A673 (cell line): ENCODE measurements at regions not wholly inside any gene's neighbourhood (a gene's known extent, or its start where the extent isn't known, plus 50 kb on each side); places are given as distances from the start of the nearest gene placed in this dataset.

Experiments used
- BruUV-seq: library from RNA; stranded (reverse); fragments of 400-500 nt; replicated peaks from 2 replicates; lab custom pipeline; 2021; lab: Mats Ljungman, UMichigan
- CTCF ChIA-PET: fragments of 300-600 bp; sonication (Branson Sonifier 250); formaldehyde crosslinking; loops from one replicate; lab custom pipeline; 2022; ENCODE audit warnings: antibody characterized with exemption; lab: Charles Lee
- POLR2A ChIA-PET: fragments of 300-600 bp; sonication (Branson Sonifier 250); formaldehyde crosslinking; loops from one replicate; lab custom pipeline; 2022; ENCODE audit warnings: antibody characterized with exemption; ENCODE audit not compliant: low non-redundant PET; lab: Charles Lee
- DNase-seq: peaks from one replicate; pipeline ENCODE4 v3.0.0-alpha.2; 2015; ENCODE audit warnings: low spot score
- H3K27ac ChIP-seq: fragments of 200-600 bp; sonication (generic); 2 replicates; pipeline ENCODE4 v1.5.1; 2016; ENCODE audit warnings: mixed run types, low read depth, mild to moderate bottlenecking, mixed read lengths, antibody characterized with exemption, low read length; ENCODE audit not compliant: poor library complexity, severe bottlenecking
- H3K27me3 ChIP-seq: fragments of 200-600 bp; sonication (generic); replicated peaks from 2 replicates; pipeline ENCODE4 v1.6.1; 2017; ENCODE audit warnings: mixed run types, low read depth, mild to moderate bottlenecking, mixed read lengths, antibody characterized with exemption, low read length; ENCODE audit not compliant: insufficient read depth, poor library complexity
- H3K36me3 ChIP-seq: fragments of 200-600 bp; sonication (generic); 2 replicates; pipeline ENCODE4 v1.6.1; 2016; ENCODE audit warnings: mixed run types, mild to moderate bottlenecking, mixed read lengths, antibody characterized with exemption, low read length; ENCODE audit not compliant: insufficient read depth, poor library complexity, severe bottlenecking
- H3K4me1 ChIP-seq: fragments of 200-600 bp; sonication (generic); 2 replicates; pipeline ENCODE4 v1.6.1; 2017; ENCODE audit warnings: mixed run types, mild to moderate bottlenecking, mixed read lengths, antibody characterized with exemption, low read length; ENCODE audit not compliant: insufficient read depth, poor library complexity, severe bottlenecking
- H3K4me3 ChIP-seq: fragments of 200-600 bp; sonication (generic); 2 replicates; pipeline ENCODE4 v1.5.1; 2016; ENCODE audit warnings: low read depth, mixed run types, mild to moderate bottlenecking, mixed read lengths, low read length; ENCODE audit not compliant: poor library complexity, severe bottlenecking
- H3K9me3 ChIP-seq: fragments of 200-600 bp; sonication (generic); 2 replicates; pipeline ENCODE4 v1.6.1; 2016; ENCODE audit warnings: mixed run types, low read depth, mild to moderate bottlenecking, mixed read lengths, antibody characterized with exemption, low read length; ENCODE audit not compliant: poor library complexity, severe bottlenecking
- CTCF ChIP-seq: fragments of 300-800, 200-600 bp; sonication (generic); conservative IDR thresholded peaks from 2 replicates; pipeline ENCODE4 v1.5.1; 2017; ENCODE audit warnings: low read depth, mild to moderate bottlenecking, antibody characterized with exemption, low read length, moderate library complexity, mixed read lengths
- EZH2 ChIP-seq: fragments of 200-600 bp; sonication (generic); IDR thresholded peaks from 2 replicates; pipeline ENCODE4 v1.6.1; 2017; ENCODE audit warnings: borderline replicate concordance, low read depth, mild to moderate bottlenecking, mixed read lengths, antibody characterized with exemption, low read length; ENCODE audit not compliant: poor library complexity, severe bottlenecking
- intact Hi-C: fragments of 100-400 bp; cut with micrococcal nuclease; formaldehyde crosslinking; loops from one replicate; pipeline ENCODE4 v1.10.0; 2022; ENCODE audit not compliant: unreplicated experiment

GRCh38 chr16:54842743-54843423 is 87.8 kb upstream of the IRX5 start:
- no peaks in the 10 kb centered on the region for H3K36me3 ChIP-seq
- H3K27ac ChIP-seq: no peak overlapping the region
- ChIA-PET CTCF (no interaction called here), POLR2A (no interaction called here)
- H3K9me3 ChIP-seq: no peaks in the 10 kb centered on the region
- no peaks in the 10 kb centered on the region for H3K27me3 ChIP-seq
- H3K4me3 ChIP-seq: no peak overlapping the region
- no peak for TF ChIP-seq EZH2
- no peak for TF ChIP-seq CTCF
- BruUV-seq: no TSS peak
- H3K4me1 ChIP-seq: no peaks in the 10 kb centered on the region
- intact Hi-C loops: no loop called here
- no peak for DNase-seq

GRCh38 chr16:54829691-54830090 is 101.0 kb upstream of the IRX5 start:
- no peaks in the 10 kb centered on the region for H3K27me3 ChIP-seq
- TF ChIP-seq EZH2 (no peak), CTCF (no peak)
- no peak overlapping the region for H3K4me3 ChIP-seq
- ChIA-PET POLR2A (no interaction called here), CTCF (no interaction called here)
- BruUV-seq: no TSS peak
- no peaks in the 10 kb centered on the region for H3K4me1 ChIP-seq
- intact Hi-C loops: no loop called here
- no peak for DNase-seq
- H3K27ac ChIP-seq: no peak overlapping the region
- no peaks in the 10 kb centered on the region for H3K36me3 ChIP-seq
- H3K9me3 ChIP-seq: no peaks in the 10 kb centered on the region

GRCh38 chr16:54822892-54823291 is 107.8 kb upstream of the IRX5 start:
- DNase-seq: no peak
- TF ChIP-seq EZH2: no peak
- TF ChIP-seq CTCF: no peak

More at GRCh38 chr16:54822892-54823291, 107.8 kb upstream of the IRX5 start:
- no peaks in the 10 kb centered on the region for H3K4me1 ChIP-seq
- no peaks in the 10 kb centered on the region for H3K27me3 ChIP-seq
- H3K4me3 ChIP-seq: no peak overlapping the region
- CTCF ChIA-PET: interaction anchor here (0.6 kb wide), 1 partner anchor 197 kb away, joined by 3 read pairs; no protein-coding TSS in a partner anchor
- no peak overlapping the region for H3K27ac ChIP-seq
- no peaks in the 10 kb centered on the region for H3K36me3 ChIP-seq
- POLR2A ChIA-PET: no interaction called here
- intact Hi-C loops: no loop called here
- H3K9me3 ChIP-seq: no peaks in the 10 kb centered on the region
- BruUV-seq: no TSS peak
